ENCODE measurements at regions not wholly inside any gene's neighbourhood (a gene's known extent, or its start where the extent isn't known, plus 50 kb on each side); places are given as distances from the start of the nearest gene placed in this dataset.

DNA sequence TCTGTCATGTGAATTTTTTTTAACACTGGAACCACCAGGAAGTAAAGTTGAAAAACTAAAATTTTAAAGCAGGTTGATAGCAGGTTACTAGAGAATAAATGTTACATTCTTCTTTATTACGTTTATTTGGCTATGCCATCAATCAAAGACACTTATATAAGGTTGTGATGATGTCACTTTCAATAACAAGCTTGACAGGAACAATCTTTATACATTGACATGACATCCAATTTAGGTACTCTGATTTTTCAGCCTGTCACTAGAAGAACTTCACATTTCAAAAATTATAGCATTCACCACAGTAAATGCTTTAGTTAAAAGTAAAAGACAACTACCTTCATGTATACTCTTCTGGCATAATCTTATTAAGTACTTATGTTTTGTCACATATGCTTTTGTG is 696.8 kb upstream of the NCAM2 start:
- DNase-seq: no peak

DNA sequence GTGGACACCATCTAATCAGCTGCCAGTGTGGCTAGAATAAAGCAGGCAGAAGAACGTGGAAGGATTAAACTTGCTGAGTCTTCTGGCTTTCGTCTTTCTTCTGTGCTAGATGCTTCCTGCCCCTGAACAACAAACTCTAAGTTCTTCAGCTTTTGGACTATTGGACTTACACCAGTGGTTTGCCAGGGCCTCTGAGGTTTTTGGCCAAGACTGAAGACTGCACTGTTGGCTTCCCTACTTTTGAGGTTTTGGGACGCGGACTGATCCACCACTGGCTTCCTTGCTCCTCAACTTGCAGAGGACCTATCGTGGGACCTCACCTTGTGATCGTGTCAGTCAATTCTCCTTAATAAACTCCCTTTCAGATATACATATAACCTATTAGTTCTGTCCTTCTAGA is 696.1 kb upstream of the NCAM2 start:
- no peak for DNase-seq

DNA sequence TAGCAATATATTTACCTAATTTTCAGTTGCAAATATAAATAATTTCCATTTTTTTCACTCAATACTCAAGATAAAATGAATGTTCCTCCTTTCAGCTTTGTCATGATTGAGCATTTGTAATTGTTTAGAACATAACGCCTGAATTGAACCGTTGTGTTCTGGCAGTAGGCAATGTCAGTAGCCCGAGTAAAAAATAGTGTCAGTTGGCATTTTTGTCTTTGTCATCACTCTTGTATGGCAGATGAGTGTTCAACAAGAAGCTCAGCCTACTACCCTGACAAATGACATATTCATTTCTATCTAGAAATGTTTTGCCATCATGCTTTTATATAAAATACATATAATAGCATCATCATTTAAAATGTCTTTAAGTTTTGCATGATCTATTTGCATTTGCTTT is 691.4 kb upstream of the NCAM2 start:
- no peak for DNase-seq

DNA sequence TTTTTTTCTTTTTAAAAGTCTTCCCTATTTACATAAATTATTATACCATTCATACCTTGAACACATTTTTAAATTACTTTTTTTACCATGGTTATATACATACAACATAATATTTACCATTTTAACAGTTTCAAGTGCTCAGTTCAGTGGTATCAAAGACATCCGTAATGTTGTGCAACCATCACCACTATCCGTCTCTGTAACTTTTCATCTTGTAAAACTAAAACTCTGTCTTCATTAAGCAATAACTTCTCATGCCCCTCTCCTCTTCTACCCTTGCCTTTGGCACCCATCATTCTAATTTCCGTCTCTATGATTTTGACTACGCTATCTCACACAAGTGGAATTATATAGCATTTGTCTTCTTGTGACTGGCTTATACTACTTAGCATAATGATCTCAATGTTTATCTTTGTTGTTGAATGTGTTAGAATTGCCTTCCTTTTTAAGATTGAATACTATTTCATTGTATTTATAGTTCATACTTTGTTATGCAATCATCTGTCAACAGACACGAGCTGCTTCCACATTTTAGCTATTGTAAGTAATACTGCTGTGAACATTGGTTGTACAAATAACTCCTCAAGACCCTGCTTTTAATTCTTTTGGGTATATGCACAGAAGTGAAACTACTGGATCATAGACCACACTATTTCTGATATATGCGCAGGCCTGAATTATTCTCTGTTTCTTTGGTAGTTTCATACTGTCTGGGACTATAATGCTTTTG is 689.5 kb upstream of the NCAM2 start:
- DNase-seq: no peak

DNA sequence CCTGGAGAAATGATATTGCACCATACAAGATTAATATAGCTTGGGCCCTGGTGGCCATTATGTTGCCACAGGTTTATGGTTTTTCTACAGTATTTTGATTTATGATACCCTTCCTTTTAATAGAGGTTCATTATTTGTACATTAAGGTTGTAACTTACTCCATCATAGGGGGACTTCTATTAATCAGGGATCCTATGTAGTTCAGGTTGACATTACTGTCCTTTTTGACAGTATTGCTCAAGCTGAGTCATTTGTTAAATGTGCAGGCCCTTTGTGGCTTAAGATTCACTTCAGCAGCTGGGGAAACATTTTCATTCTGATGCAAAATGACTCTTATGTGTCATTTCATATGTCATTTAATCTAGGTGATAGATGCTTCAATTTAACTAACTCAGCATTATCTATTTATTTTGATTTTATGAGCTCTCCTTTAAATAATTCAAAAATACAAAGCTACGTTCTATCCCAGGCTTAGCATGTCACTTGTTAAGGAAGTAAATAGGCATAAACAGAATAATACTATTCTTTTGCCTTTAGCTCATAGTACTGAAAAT is 686.9 kb upstream of the NCAM2 start:
- no peak for DNase-seq

DNA sequence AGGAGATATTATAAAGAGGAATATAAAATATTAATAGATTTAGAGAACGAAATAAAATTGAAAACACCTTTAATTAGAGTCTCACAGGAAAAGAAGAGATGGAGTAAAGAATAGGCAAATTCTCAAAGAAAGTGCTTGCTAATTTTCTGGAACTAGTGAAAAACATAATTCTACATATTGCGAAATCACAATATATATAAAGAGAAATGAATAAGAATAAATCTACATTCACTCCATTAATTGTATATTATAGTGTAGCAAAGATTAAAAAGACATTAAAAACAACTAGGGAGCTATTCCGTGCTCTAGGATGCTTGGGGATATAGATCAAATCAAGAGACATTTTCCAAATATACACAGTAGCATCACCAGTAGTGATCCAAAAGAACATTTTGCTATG is 685.2 kb upstream of the NCAM2 start:
- no peak for DNase-seq

DNA sequence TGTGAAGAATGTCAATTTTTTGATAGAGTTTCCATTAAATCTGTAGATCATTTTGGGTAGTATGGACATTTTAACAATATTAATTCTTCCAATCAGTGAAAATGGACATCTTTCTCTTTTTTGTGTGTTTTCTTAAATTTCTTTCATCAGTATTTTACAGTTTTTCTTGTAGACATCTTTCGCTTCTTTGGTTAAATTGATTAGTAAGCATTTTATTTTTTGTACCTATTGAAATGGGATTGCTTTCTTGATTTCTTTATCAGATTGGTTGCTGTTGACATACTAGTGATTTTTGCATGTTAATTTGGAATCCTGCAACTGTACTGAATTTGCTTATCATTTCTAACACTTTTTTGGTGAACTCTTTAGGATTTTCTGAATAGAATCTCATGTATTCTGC is 683.2 kb upstream of the NCAM2 start:
- no peak for DNase-seq

DNA sequence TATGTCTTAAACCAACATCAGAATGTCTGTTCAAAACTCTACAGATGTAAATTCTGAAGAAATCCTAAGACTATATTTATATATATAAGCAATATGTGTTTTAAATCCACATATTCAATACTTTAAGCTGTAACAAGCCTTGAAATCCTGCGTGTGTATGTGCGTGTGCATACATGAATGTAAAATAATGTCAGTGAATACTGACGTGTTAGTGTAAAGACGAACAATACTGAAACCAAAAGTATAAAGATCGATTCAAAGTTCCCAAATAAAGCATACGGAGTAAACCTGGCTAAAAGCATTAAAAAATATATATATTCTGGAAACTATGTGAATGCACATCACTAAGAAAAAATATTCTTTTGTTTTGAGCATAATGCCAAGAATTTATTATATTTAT is 668.6 kb upstream of the NCAM2 start:
- no peak for DNase-seq

DNA sequence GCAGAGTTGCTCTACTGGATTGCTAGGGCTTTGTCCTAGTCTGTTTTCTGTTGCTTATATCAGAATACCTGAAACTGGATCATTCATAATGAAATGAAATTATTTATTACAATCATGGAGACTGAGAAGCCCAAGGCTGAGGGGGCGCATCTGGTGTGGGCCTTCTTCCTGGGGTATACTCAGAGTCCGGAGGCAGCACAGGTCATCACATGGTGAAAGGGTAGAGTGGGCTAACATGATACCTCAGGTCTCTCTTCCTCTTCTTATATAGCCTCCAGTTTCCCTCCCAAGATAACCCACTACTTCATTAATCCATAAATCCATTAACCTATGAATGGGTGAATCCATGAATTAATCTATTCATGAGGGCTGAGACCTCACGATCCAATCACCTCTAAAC is 667.6 kb upstream of the NCAM2 start:
- DNase-seq: no peak

DNA sequence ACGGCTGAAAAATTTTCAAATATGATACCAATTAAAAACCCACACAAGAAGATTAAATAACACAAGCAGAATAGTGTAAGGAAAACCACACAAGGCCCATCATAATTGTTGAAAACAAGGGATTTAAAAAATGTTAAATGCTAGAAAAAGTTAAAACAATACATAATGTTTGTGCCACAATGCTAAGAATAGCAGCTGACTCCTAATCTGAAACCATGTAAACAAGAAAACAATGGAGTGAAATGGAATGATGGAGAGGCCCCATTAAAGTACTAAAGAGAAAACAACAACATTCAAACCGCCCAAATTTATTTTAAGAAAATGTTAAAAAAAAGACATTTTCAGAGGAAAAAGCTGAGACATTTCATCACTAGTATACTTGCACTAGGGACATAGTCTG is 663.6 kb upstream of the NCAM2 start:
- DNase-seq: no peak

DNA sequence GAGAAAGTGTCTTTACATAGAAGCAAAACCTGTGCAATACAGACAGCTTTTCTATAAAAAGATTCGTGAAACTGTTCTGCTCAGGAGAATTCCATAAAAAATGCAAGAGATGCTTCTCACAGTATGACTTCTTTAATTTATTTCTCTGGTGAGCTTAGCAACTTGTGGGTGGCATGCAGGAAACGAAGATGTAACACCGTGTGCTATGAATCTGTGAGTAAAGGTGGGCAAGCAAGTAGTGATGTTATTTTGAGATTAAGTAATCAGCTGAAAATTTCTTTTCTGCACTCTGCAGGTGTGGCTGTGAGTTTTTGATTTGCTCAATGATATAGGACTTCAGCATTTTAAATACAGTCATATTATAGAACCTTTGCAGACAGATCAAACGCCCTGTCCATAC is 656.8 kb upstream of the NCAM2 start:
- DNase-seq: no peak

DNA sequence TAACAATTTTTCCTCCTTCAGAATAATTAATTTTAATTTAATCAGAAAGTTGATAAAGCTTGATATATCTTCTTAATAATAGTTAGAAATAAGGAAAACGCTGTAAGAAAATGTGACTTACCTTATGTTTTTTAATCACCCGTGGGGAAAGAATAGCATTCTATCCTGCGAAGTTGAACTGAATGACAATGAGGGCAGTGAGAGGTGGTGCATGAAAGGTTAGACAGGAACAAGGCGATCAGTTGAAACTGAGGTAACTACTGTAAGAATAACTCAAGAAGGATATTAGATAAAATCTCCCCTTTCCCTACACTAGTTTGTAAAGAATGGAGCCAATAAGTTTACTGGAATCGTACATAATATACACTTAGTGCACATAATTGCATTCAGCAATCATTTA is 655.0 kb upstream of the NCAM2 start:
- no peak for DNase-seq

DNA sequence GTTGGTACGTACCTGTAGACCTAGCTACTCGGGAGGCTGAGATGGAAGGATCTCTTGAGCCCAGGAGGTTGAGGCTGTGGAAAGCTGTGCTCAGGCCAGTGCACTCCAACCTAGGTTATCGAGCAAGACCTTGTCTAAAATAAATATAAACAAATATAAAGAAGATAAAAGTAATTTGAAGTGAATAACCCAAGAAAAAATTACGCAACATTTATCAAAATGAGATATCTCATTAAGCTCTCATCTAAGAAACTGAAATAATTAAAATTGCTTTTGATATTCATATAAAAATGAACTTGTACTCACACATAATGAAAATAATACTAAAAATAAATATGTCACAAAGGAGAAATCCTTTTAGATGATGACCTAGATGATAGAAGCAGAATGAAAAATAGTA is 647.1 kb upstream of the NCAM2 start:
- DNase-seq: no peak

DNA sequence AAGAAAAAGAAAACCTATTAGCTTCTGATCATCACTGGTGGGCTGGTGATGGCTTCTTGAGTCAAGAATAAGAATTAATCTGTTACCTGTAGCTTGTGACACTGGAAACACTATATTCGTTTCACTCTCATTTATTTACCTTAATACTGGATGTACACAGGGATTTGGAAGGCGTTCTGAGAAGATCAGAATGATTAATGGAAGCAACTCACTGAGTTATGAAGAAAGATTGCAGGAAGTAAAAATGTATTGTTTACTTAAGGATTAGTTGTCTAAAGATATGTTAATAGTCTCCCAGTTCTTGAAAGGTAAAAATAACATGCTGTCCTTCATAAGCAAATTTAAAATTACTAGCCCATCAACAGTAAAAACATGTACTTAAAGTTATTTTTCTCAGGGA is 644.9 kb upstream of the NCAM2 start:
- no peak for DNase-seq

DNA sequence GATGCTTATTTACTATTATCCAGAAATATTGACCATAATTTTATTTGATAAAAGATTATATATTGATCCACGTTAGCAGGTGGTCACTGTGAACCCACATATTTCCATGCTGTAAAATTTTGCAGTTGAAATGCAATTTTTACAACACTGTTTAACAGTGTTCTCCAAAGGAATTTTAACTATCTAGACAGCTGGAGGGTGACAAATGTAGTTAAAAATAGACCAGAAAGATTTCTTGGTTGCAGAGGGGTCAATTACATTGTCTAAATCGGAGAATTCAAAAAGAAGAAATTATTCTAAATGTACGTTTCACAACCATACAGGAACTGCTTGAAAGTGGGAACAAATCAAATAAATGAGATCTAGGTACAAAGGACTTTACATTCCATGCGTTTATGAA is 625.2 kb upstream of the NCAM2 start:
- DNase-seq: no peak

DNA sequence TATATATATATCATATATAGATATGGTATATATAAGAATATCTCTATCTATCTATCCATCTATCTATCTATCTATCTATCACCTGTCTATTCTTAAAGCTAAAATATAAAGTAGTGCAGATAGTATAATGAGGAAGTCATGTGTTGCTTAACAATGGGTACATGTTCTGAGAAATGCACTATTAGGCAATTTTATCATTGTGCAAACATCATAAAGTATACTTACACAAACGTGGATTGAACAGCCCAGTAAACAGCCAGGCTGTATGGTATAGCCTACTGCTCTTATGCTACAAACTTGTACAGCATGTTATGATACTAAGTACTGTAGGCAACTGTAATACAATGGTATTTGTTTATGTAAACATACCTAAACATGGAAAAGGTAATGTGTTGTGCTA is 621.0 kb upstream of the NCAM2 start:
- DNase-seq: no peak

DNA sequence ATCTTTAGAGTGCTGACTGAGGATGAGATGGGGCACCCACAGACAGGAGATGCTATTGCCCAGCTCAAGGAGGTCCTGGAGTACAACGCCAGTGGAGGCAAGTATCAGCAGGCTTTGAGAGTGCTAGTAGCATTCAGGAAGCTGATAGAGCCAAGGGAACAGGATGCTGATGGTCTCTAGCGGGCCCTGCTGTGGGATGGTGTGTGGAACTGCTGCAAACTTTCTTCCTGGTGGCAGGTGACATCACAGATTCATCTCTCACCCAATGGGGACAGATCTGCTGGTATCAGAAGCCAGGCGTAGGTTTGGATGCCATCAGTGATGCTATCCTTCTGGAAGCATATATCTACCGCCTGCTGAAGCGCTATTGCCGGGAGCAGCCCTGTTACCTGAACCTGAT is 609.8 kb upstream of the NCAM2 start:
- DNase-seq: no peak

DNA sequence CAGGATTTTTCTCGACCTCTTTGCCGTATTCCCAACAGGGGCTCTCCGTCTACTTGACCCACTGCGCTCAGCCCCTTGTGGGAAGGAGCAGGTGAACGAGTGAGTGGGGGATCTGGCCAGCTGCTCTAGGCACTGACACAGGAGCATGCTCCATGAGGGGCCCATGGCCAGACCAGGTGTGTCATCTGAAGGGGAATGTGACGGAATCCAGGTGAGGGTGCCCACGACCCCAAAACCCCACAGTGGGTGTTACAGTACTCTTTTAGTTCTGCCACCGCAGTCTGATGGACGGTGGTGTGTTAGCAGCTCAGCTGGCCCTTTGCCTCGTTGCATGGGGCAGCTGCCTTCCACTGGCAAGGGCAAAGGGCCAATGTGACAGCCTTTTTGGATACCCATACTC is 601.4 kb upstream of the NCAM2 start:
- DNase-seq: no peak

DNA sequence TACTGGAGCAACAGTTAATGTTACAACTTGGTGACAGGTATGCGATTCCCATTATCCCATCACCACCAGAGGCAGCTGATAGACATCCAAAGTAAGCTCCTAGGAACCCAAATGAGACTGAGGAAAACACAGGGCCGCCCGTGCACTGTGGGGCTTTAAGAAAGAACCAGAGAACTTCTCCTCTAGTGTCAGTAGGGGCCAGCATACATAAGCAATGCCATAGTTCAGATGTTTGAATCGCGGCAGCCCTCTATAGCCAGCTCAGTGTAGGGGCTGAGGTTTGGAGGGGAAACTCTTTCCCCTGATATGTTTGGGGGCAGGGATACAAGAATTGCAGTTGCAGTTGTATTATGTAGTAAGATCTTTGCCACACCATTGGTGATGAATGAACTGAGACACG is 593.3 kb upstream of the NCAM2 start:
- DNase-seq: no peak

DNA sequence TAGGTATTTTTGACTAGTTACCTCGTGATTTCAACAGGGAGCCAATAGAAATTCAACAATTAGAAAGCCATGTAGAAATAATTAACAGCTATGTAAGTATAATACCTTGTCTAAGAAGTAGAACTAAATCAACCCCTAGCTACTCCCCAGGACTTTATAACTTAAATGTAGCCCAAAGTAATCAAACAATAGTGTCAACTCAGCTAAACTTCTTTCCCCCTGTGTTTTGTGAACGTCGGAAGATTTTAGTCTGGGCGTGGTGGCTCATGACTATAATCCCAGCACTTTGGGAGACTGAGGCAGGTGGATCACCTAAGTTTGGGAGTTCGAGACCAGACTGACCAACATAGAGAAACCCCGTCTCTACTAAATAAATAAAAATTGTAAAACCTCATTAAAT is 579.9 kb upstream of the NCAM2 start:
- no peak for DNase-seq

DNA sequence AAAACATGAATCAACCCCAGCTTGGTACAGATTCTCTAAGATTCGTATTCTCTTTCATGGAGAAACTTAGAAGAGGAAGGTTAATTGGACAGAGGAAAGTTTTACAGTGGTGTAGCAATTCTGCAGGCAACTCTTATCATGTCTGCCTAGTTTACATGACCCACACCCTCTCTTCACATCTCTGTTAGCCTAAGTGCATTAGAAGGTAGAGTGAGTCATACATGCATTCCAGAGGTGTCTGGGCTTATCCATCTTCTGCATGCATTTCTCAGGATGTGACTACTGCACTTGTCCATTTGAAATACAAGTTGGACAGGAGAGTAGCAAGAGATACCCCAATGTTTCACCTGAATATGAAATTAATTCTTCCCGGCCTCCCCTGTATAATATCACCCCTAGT is 578.4 kb upstream of the NCAM2 start:
- no peak for DNase-seq

DNA sequence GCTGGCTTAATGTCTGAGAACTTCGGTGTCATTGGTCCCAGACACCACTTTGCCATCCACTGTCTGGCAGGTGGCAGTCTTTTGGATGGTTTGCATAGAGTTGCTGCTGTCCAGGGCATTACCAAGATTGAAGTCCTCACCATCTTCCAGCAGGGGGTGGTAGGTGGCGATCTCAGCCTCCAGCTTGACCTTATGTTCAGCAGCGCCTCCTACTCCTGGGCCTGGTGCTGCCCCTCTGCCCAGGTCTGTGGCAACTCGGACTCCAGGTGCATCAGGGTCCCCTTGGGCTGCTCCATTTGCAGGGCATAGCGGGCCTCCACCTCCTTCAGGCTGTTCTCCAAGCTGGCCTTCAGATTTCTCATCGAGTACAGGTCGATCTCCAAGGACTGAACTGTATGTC is 573.3 kb upstream of the NCAM2 start:
- DNase-seq: no peak

DNA sequence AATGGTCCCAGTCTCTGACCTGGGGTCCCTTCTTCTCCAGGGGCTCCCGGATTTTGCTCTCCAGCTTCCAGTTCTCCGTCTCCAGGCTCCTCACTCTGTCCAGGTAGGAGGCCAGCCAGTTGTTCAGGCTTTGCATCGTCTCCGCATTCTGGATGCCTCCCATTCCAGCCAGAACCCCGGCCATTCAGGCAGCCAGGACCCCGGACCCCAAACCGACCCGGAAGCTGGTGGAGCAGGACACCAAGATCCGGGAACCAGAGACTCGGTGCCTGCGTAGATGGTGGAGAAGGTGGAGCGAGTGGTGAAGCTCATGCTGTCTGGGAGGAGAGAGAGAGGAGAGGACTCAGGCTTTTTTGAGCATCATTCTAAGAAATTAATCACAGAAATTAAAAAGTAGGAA is 572.4 kb upstream of the NCAM2 start:
- no peak for DNase-seq

DNA sequence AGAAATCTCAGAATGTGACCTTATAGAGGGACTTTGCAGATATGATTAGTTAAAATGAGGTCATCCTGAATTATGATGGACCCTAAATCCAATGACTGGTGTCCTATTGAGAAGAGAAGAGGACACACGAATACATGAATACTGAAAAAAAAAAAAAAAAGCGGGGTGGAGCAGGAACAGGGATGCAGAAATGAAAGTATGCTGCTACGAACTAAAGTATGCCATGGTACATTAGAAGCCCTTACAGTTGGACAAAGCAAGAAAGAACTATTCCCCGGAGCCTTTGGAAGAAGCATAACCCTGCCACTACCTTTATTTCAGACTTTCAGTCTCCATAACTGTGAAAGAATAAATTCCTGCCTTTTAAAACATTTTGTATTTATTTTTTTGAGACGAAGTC is 557.9 kb upstream of the NCAM2 start:
- no peak for DNase-seq

DNA sequence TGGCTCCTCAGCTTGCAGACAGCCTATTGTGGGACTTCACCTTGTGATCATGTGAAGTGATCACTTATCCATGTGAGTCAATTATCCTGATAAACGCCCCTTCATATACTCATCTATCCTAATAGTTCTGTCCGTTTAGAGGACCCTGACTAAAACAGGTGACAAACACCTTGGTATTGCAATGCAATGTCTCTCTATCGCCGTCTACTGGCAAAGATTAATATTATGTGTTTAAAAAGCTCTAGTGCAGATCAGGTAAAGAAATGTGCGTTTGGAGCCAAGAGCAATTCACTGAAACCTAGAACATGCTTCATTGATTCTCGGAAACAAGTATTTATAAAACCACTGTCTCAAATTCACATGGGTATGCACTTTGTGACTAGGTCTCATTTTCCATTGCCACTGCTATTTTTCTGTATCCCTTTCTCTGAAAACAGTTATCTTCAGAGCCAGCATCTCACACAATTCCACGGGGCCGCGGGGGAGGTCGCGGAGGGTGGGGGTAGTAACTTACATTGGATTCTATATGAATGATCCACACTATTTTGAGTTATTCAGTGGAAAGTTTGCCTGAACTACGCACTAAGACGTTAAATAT is 554.6 kb upstream of the NCAM2 start:
- DNase-seq: peak; percentile 18
